ENCODE measurements at regions not wholly inside any gene's neighbourhood (a gene's known extent, or its start where the extent isn't known, plus 50 kb on each side); places are given as distances from the start of the nearest gene placed in this dataset.

DNA sequence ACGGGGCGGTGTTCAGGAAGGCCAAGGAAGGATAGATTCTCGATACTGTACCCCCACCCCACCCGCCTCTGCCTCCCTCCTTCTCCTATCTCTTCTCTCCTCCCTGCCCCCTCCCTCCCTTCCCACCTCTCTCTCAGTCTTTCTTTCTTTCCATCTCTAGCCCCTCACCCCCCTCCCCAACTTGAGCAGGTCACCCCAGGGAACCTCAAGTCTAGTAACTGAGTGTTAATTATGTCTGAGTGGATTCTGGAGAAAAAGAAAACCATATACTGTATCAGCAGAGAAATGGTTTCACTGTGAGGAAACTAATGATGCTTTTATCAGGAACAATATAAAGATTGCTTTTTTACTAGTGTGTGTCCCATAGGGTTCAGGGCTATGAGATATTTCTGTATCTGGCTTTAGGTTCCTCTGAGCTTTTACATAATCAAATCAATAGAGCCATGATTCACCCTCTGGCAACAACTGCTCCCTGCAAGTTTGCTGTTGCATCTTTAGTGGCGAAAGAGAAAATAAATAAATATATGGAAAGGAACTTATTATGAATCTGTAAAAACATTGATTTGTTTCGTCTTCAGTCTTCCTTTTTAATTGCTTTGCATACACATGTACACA, 639.7 kb downstream of the CCDC171 start:
- no peaks in the 10 kb centered on the region for H3K9me3 ChIP-seq (ENCODE audit: low read depth, low read length)
- H3K27me3 ChIP-seq (ENCODE audit: insufficient read depth, low read length): no peaks in the 10 kb centered on the region
- H3K4me3 ChIP-seq (ENCODE audit: insufficient read depth, low read length): peak overlapping the region; percentile 34
- peak overlapping the region; percentile 54 for H2AFZ ChIP-seq (ENCODE audit: low read length)
- H4K20me1 ChIP-seq (ENCODE audit: insufficient read depth, low read length): no peaks in the 10 kb centered on the region
- TF ChIP-seq, protein P1, sequence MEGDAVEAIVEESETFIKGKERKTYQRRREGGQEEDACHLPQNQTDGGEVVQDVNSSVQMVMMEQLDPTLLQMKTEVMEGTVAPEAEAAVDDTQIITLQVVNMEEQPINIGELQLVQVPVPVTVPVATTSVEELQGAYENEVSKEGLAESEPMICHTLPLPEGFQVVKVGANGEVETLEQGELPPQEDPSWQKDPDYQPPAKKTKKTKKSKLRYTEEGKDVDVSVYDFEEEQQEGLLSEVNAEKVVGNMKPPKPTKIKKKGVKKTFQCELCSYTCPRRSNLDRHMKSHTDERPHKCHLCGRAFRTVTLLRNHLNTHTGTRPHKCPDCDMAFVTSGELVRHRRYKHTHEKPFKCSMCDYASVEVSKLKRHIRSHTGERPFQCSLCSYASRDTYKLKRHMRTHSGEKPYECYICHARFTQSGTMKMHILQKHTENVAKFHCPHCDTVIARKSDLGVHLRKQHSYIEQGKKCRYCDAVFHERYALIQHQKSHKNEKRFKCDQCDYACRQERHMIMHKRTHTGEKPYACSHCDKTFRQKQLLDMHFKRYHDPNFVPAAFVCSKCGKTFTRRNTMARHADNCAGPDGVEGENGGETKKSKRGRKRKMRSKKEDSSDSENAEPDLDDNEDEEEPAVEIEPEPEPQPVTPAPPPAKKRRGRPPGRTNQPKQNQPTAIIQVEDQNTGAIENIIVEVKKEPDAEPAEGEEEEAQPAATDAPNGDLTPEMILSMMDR (IDR thresholded peaks at IDR 0.05; ENCODE audit: extremely low read depth, low read depth, low read length): no peak
- H3K4me1 ChIP-seq (ENCODE audit: insufficient read depth, low read length): peaks cover 34% of the 10 kb centered on the region
- peak overlapping the region; percentile 64 for H3K4me2 ChIP-seq (ENCODE audit: insufficient read depth, low read length)
- DNase-seq (ENCODE audit: insufficient read length, low spot score, missing footprints): no peak
- peak overlapping the region; percentile 74 for H3K27ac ChIP-seq (ENCODE audit: low read depth, low read length)
- H3K36me3 ChIP-seq (ENCODE audit: insufficient read depth, low read length): no peaks in the 10 kb centered on the region
- no peaks in the 10 kb centered on the region for H3K79me2 ChIP-seq (ENCODE audit: insufficient read depth, low read length)

DNA sequence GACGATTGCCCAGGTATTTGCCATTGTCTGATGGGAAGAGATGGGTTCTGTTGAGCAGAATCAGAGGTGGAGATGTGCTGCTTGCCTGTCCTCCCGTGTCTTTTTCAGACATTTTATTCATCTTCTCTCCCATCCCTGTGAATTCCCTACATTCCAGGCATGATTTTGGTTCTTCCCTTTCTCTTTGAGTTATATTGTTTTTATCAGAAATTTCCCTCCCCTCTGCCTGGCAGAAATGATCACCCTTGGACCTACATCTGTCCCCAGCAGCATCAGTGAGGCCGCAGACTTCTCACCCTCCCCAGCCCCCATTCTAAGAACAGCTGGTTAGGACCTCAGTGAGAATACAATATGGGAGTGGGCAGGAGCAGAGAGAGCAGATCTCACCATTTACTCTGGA, 640.2 kb downstream of the CCDC171 start:
- peak overlapping the region; percentile 54 for H2AFZ ChIP-seq (ENCODE audit: low read length)
- no peaks in the 10 kb centered on the region for H3K79me2 ChIP-seq (ENCODE audit: insufficient read depth, low read length)
- no peaks in the 10 kb centered on the region for H3K9me3 ChIP-seq (ENCODE audit: low read depth, low read length)
- H3K4me2 ChIP-seq (ENCODE audit: insufficient read depth, low read length): peak overlapping the region; percentile 64
- H3K4me3 ChIP-seq (ENCODE audit: insufficient read depth, low read length): no peak overlapping the region
- H3K4me1 ChIP-seq (ENCODE audit: insufficient read depth, low read length): peaks cover 39% of the 10 kb centered on the region
- no peaks in the 10 kb centered on the region for H3K27me3 ChIP-seq (ENCODE audit: insufficient read depth, low read length)
- TF ChIP-seq, protein P1 (IDR thresholded peaks at IDR 0.05; ENCODE audit: extremely low read depth, low read depth, low read length): no peak
- no peak for DNase-seq (ENCODE audit: insufficient read length, low spot score, missing footprints)
- H3K27ac ChIP-seq (ENCODE audit: low read depth, low read length): peak overlapping the region; percentile 74
- no peaks in the 10 kb centered on the region for H3K36me3 ChIP-seq (ENCODE audit: insufficient read depth, low read length)
- H4K20me1 ChIP-seq (ENCODE audit: insufficient read depth, low read length): no peaks in the 10 kb centered on the region

DNA sequence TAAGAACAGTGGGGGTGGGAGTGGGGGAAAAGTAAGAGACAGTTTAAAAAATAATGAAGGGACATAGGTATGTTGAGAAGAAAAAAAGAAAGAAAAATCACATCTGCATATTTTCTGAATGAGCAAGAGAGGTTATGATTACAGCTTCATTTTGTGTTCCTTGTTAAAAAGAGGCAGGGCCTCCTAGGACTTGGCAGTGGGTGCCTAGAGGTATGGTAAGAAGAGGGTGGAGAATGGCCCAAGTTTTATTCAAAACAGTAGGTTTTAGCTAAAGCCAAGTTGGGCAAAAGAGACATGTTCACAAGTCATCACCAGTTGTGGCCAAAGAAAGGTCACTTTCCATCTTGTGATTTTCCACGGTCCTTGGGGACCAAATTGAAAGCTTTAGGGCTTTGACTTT, 643.4 kb downstream of the CCDC171 start:
- peaks cover 33% of the 10 kb centered on the region for H3K4me1 ChIP-seq (ENCODE audit: insufficient read depth, low read length)
- TF ChIP-seq, protein P1 (IDR thresholded peaks at IDR 0.05; ENCODE audit: extremely low read depth, low read depth, low read length): no peak

DNA sequence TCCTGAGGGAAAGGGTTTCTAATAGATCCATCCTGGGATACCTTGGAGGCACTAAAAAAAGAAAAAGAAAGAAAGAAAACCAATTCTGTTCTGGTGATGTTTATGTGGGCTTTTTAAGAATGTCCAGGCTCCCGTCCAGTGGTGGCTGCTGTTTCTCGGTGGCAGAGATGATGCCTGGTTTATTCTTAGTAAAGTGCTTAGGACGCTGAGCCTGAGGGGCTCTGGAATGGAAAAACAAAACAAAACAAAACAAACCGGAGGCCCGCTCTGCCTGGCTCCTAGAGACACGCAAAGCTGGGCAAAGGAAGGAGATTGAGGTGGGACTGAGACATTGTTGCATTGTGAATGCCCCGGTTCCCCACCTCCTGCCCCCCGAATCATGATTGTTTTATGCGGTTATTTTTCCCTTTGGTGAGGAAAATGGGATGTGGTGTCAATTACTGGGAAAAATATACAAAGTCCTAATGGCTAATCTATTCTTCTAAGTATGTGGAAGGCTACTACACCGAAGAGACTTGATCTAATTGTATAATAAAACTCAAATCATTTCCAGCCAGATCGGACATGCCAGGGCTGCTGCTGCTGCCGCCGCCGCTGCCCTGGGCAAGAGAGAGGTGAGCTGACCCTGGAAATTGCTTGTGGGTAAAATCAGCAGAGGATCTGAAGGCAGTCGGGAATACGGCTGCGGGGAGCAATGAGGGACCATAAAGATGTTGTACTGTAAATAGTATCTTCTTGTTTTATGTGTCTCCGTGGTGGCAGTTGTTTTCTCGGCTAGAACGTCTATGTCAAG, 644.9 kb downstream of the CCDC171 start:
- peak overlapping the region; percentile 37 for H3K4me3 ChIP-seq (ENCODE audit: insufficient read depth, low read length)
- H3K4me1 ChIP-seq (ENCODE audit: insufficient read depth, low read length): peaks cover 28% of the 10 kb centered on the region
- DNase-seq (ENCODE audit: insufficient read length, low spot score, missing footprints): no peak
- peak overlapping the region; percentile 65 for H3K4me2 ChIP-seq (ENCODE audit: insufficient read depth, low read length)
- no peaks in the 10 kb centered on the region for H3K9me3 ChIP-seq (ENCODE audit: low read depth, low read length)
- H3K27me3 ChIP-seq (ENCODE audit: insufficient read depth, low read length): no peaks in the 10 kb centered on the region
- peak overlapping the region; percentile 83 for H2AFZ ChIP-seq (ENCODE audit: low read length)
- no peaks in the 10 kb centered on the region for H3K79me2 ChIP-seq (ENCODE audit: insufficient read depth, low read length)
- peak overlapping the region; percentile 15 for H3K27ac ChIP-seq (ENCODE audit: low read depth, low read length)
- H3K36me3 ChIP-seq (ENCODE audit: insufficient read depth, low read length): no peaks in the 10 kb centered on the region
- no peaks in the 10 kb centered on the region for H4K20me1 ChIP-seq (ENCODE audit: insufficient read depth, low read length)
- TF ChIP-seq, protein P1 (IDR thresholded peaks at IDR 0.05; ENCODE audit: extremely low read depth, low read depth, low read length): no peak

More for the DNA sequence above, 643.4 kb downstream of the CCDC171 start:
- Histone ChIP-seq H3K79me2 (ENCODE audit: insufficient read depth, low read length) (no peaks in the 10 kb centered on the region), H3K9me3 (ENCODE audit: low read depth, low read length) (no peaks in the 10 kb centered on the region), H3K4me3 (ENCODE audit: insufficient read depth, low read length) (no peak overlapping the region), H2AFZ (ENCODE audit: low read length) (no peak overlapping the region), H3K4me2 (ENCODE audit: insufficient read depth, low read length) (no peak overlapping the region), H3K36me3 (ENCODE audit: insufficient read depth, low read length) (no peaks in the 10 kb centered on the region), H4K20me1 (ENCODE audit: insufficient read depth, low read length) (no peaks in the 10 kb centered on the region), H3K27me3 (ENCODE audit: insufficient read depth, low read length) (no peaks in the 10 kb centered on the region), H3K27ac (ENCODE audit: low read depth, low read length) (no peak overlapping the region)
- DNase-seq (ENCODE audit: insufficient read length, low spot score, missing footprints): no peak

All from osteoblast (primary cell).